ENCODE measurements at regions not wholly inside any gene's neighbourhood (a gene's known extent, or its start where the extent isn't known, plus 50 kb on each side); places are given as distances from the start of the nearest gene placed in this dataset.

DNA sequence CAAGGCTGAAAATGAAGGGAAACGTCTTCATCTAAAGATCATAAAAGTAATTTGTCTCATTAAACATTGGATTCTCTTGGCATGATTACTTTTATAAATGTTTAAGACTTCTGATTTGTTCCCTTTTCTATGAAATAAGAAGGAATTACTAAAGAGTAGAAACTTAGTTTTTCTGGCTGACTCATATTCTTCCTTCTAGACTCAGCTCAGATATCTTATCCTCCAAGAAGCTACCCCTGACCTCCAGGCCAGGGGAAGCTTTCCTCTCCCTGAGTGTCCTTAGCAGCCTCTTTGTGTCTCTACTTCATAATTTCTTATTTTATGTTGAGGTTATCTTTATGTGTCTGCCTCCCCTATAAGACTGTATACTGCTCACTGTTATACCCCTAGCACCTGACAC is 291.9 kb upstream of the STT3B start:
- Histone ChIP-seq H3K9ac (ENCODE audit: low read depth, low read length) (no peak overlapping the region), H3K79me1 (ENCODE audit: low read depth in 1 of 2, low read length in 2 of 2) (no peaks in the 10 kb centered on the region), H2AK5ac (ENCODE audit: low read depth, low read length) (no peak overlapping the region), H4K20me1 (ENCODE audit: insufficient read depth, low read length) (no peaks in the 10 kb centered on the region), H4K8ac (ENCODE audit: low read depth in 2 of 2, low read length in 2 of 2) (no peak overlapping the region), H4K5ac (ENCODE audit: low read depth, low read length) (no peak overlapping the region), H2AFZ (replicated peaks; ENCODE audit: low read length, poor library complexity) (no peak overlapping the region), H3K9me3 (ENCODE audit: control insufficient read depth, insufficient read depth, low read length) (no peaks in the 10 kb centered on the region), H4K91ac (ENCODE audit: insufficient read depth, low read depth, low read length) (no peak overlapping the region), H2BK20ac (ENCODE audit: low read depth, low read length) (no peak overlapping the region), H3K9me1 (ENCODE audit: insufficient read depth, low read length) (no peaks in the 10 kb centered on the region), H3K36me3 (ENCODE audit: control insufficient read depth, insufficient read depth, low read length) (no peaks in the 10 kb centered on the region), H2AK9ac (replicated peaks; ENCODE audit: low read depth, low read length, poor library complexity) (no peak overlapping the region), H3K56ac (ENCODE audit: extremely low read depth, insufficient read depth, low read length) (no peak overlapping the region), H2BK5ac (ENCODE audit: low read depth, low read length, poor library complexity, severe bottlenecking) (no peak overlapping the region), H2BK120ac (ENCODE audit: low read depth, low read length) (no peak overlapping the region), H2BK15ac (ENCODE audit: low read depth, low read length) (no peak overlapping the region), H3K4me1 (ENCODE audit: control insufficient read depth, insufficient read depth, low read length) (no peaks in the 10 kb centered on the region), H3K4ac (ENCODE audit: low read depth, low read length) (no peak overlapping the region), H3K27me3 (ENCODE audit: control insufficient read depth, insufficient read depth, low read length) (peaks cover 9% of the 10 kb centered on the region), H3K23ac (ENCODE audit: low read depth, low read length) (no peak overlapping the region), H3K14ac (replicated peaks; ENCODE audit: low read depth, low read length) (no peak overlapping the region), H3K18ac (ENCODE audit: low read depth, low read length) (no peak overlapping the region), H3K27ac (ENCODE audit: insufficient read depth, low read length) (no peak overlapping the region), H3K4me2 (ENCODE audit: low read depth, low read length) (no peak overlapping the region), H3K4me3 (ENCODE audit: insufficient read depth, low read depth, low read length) (no peak overlapping the region)
- ChIA-PET CTCF (interaction anchor here (0.6 kb wide), 1 partner anchor 40 kb away, joined by 4 read pairs; no protein-coding TSS in a partner anchor), POLR2A (ENCODE audit: unreplicated experiment) (no interaction called here)
- DNase-seq, result no peak
- BruUV-seq (replicated peaks), result no TSS peak
- no peak for ATAC-seq (ENCODE audit: low read depth)
- in situ Hi-C loops (cut with MboI; ENCODE audit: low sequenced_read_pairs) (no loop called here), intact Hi-C loops (cut with micrococcal nuclease) (no loop called here), dilution Hi-C loops (cut with HindIII; ENCODE audit: low sequenced_read_pairs, unreplicated experiment) (no loop called here)
- WGBS, 2 experiments (ENCODE audit: extremely low coverage in 2 of 2, insufficient read length in 1 of 2), result no CpG with 5 or more reads among the region's 1 CpG
- TF ChIP-seq CHD1 (IDR thresholded peaks at IDR 0.05; ENCODE audit: low read depth, low read length) (no peak), RFX5 (IDR thresholded peaks at IDR 0.05; ENCODE audit: low read depth, low read length) (no peak), RAD21 (IDR thresholded peaks at IDR 0.05; ENCODE audit: low read length) (no peak), FOS (IDR thresholded peaks at IDR 0.05; ENCODE audit: low read depth, low read length) (no peak), MXI1 (IDR thresholded peaks at IDR 0.05; ENCODE audit: borderline replicate concordance, low read depth, low read length) (no peak), BHLHE40 (IDR thresholded peaks at IDR 0.05; ENCODE audit: low read depth, low read length) (no peak), MAFK (IDR thresholded peaks at IDR 0.05; ENCODE audit: low read depth, low read length) (no peak), NFE2L2 (IDR thresholded peaks at IDR 0.05; ENCODE audit: low read depth, low read length) (no peak), SMC3 (IDR thresholded peaks at IDR 0.05; ENCODE audit: low read depth, low read length) (no peak), MAZ (IDR thresholded peaks at IDR 0.05; ENCODE audit: borderline replicate concordance, low read depth, low read length) (no peak), RCOR1 (IDR thresholded peaks at IDR 0.05; ENCODE audit: insufficient replicate concordance, low read length) (no peak), POLR2A (IDR thresholded peaks at IDR 0.05; ENCODE audit: low read depth, low read length) (no peak), CEBPB (IDR thresholded peaks at IDR 0.05; ENCODE audit: low read depth, low read length) (no peak)
- TF ChIP-seq, protein P1, sequence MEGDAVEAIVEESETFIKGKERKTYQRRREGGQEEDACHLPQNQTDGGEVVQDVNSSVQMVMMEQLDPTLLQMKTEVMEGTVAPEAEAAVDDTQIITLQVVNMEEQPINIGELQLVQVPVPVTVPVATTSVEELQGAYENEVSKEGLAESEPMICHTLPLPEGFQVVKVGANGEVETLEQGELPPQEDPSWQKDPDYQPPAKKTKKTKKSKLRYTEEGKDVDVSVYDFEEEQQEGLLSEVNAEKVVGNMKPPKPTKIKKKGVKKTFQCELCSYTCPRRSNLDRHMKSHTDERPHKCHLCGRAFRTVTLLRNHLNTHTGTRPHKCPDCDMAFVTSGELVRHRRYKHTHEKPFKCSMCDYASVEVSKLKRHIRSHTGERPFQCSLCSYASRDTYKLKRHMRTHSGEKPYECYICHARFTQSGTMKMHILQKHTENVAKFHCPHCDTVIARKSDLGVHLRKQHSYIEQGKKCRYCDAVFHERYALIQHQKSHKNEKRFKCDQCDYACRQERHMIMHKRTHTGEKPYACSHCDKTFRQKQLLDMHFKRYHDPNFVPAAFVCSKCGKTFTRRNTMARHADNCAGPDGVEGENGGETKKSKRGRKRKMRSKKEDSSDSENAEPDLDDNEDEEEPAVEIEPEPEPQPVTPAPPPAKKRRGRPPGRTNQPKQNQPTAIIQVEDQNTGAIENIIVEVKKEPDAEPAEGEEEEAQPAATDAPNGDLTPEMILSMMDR (conservative IDR thresholded peaks at IDR 0.05; ENCODE audit: low read depth, low read length), result no peak
- TF ChIP-seq, protein P2, sequence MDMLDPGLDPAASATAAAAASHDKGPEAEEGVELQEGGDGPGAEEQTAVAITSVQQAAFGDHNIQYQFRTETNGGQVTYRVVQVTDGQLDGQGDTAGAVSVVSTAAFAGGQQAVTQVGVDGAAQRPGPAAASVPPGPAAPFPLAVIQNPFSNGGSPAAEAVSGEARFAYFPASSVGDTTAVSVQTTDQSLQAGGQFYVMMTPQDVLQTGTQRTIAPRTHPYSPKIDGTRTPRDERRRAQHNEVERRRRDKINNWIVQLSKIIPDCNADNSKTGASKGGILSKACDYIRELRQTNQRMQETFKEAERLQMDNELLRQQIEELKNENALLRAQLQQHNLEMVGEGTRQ (IDR thresholded peaks at IDR 0.05; ENCODE audit: low read depth, low read length), result no peak
- TF ChIP-seq, protein P3, sequence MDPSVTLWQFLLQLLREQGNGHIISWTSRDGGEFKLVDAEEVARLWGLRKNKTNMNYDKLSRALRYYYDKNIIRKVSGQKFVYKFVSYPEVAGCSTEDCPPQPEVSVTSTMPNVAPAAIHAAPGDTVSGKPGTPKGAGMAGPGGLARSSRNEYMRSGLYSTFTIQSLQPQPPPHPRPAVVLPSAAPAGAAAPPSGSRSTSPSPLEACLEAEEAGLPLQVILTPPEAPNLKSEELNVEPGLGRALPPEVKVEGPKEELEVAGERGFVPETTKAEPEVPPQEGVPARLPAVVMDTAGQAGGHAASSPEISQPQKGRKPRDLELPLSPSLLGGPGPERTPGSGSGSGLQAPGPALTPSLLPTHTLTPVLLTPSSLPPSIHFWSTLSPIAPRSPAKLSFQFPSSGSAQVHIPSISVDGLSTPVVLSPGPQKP (IDR thresholded peaks at IDR 0.05; ENCODE audit: borderline replicate concordance, low read depth, low read length), result no peak

All from IMR-90 (cell line).